Endometrium (tissue), 2 donors: ENCODE measurements at regions not wholly inside any gene's neighbourhood (a gene's known extent, or its start where the extent isn't known, plus 50 kb on each side); places are given as distances from the start of the nearest gene placed in this dataset.

ENCODE experiments used
- FAIRE-seq: peaks from 2 replicates; lab custom pipeline; 2012; peaks lifted over from hg19 to GRCh38; lab: Jason Lieb, UNC
- donor health status: control.
- donor health status: control.

GRCh38 chr13:68128297-68128915 is 898.3 kb upstream of the PCDH9 start:
- FAIRE-seq, result no peak

DNA sequence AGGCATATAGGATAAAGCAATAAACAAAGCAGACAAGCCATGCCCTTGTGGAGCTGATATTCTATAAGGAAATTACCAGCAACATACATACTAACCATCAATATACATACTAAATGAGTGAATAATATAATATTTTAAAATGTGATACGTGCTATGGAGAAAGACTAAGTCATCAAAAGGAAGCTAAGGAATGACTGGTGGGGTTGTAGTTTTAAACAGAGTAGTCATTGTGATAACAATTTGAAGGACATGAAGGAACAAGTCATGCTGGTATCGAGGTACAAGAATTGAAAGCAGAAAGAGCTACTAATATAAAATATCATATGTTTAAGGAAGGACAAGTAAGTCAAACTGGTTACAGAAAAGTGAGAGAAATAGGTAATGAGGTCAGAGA is 894.9 kb upstream of the PCDH9 start:
- no peak for FAIRE-seq

DNA sequence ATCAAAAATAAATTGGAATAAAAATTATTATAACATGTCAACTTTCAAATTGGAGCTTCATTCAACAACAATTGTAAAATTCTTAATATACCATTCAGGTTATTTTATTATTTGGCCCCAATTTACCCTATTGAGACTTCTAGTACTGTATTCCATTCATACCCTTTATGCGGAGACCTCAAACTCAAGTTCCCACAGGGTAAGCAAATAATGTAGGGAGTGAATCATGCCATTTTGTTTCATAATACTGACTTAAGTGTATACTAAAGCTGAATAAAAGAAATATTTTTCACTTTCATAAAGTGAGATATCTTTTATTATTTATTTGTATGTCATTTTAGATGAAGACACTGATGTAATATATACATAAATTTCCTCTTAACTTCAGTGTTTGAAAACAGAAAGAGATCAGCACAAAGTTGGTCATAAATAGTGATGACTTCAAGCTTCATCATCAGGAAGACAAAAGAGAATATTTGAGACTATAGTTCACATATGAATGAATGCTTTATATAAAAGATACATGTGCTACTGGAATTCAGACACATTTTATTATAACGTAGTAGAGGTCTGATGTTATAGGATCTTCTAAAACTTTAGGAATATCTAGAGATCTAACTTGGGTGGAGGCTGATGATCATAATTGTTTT is 894.4 kb upstream of the PCDH9 start:
- no peak for FAIRE-seq

GRCh38 chr13:68110178-68110768 is 880.1 kb upstream of the PCDH9 start:
- no peak for FAIRE-seq

DNA sequence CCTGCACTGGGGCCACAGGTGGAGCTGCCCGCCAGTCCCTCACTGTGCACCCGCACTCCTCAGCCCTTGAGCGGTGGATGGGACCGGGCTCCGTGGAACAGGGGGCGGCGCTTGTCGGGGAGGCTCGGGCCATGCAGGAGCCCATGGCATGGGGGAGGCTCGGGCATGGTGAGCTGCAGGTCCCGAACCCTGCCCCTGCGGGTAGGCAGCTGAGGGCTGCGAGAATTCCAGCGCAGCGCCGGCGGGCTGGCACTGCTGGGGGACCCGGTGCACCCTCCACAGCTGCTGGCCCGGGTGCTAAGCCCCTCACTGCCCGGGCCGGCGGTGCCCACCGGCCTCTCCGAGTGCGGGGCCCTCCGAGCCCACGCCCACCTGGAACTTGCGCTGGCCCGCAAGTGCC is 877.5 kb upstream of the PCDH9 start:
- no peak for FAIRE-seq

GRCh38 chr13:68099631-68100030 is 869.5 kb upstream of the PCDH9 start:
- no peak for FAIRE-seq

DNA sequence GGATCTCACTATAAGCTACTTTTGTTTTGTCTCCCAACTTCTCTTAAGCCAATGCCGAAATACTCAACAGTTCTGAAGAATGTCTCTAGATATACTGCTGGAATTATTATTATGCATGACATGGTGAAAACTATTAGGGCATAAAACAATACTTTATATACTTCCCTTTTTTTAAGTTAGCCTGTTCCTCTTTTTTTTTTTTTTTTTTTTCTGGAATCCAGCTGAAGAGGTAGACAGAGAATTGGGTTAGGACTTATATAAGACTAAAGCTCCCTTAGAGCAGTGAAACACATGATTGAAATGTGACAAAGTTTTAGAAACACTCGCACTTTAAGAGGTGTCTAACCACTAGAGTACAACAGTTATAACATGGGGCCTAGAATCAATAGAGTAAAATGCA is 850.9 kb upstream of the PCDH9 start:
- FAIRE-seq, result no peak

DNA sequence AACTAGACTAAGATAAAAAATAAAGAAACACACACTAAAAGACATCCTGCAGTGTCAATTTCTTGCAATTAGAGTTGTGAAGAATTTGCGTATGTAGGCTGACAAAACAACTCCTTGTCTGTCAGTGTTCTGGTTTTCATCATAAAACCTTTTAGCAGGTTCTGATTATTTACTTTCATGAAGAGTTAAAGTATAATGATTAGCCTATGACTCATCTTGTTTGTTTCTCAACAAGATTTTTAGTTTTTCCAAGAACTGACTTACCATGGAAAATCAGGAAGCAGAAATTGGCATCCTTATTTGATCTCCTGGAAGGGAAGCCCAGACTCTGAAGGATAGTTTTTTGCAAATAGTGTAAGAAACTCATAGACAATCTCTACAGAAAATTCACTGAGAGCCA is 848.7 kb upstream of the PCDH9 start:
- no peak for FAIRE-seq

DNA sequence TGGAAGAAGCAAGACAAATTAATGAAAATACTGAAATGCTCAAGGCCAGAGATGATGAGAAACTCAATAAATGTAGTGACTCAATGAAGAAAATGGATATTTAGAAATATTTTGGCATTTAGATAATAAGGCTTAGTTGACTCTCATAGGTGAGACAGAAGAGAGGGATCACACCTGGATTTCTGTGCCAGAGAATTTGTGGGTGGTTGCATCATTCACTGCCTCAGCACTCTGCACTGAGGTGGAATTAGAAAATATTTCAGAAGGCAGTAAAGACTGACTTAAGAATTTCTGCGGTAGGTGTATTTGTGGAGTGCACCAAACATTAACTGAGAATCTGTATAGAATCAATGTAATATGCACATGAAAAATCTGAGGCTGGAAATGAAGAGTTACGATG is 848.3 kb upstream of the PCDH9 start:
- no peak for FAIRE-seq

- FAIRE-seq, result no peak
Measured at GRCh38 chr13:68076046-68076445, 845.9 kb upstream of the PCDH9 start.

DNA sequence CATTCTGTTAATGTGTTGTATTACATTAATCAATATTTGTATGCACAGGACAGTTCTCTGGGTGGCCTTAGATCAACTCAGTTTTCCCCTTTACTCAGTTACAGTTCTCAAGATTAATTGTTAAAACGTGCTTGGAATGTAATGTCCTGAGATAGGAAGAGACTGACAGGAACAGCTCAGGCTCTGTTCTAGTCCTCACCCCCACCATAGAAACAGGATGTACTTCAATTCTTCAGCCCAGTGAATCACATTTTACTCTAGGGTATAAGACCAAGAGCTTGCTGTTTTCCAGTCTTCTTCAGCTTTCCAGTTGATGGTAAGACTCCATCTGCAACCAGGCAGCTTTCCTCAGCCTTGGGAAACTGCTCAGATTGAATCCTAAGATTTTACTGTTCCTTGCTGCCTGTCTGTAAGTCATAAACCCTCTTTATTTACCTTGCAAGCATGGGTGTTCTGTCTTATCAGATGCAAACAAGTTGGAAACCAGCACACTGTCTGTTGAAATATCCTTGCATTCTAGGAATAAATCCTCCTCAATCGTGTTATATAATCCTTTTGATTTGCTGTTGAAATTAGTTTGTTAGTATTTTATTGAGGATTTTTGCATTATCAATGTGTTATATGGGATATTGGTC is 836.9 kb upstream of the PCDH9 start:
- FAIRE-seq, result no peak

- FAIRE-seq, result no peak
Measured at GRCh38 chr13:68064001-68064770, 834.0 kb upstream of the PCDH9 start.

DNA sequence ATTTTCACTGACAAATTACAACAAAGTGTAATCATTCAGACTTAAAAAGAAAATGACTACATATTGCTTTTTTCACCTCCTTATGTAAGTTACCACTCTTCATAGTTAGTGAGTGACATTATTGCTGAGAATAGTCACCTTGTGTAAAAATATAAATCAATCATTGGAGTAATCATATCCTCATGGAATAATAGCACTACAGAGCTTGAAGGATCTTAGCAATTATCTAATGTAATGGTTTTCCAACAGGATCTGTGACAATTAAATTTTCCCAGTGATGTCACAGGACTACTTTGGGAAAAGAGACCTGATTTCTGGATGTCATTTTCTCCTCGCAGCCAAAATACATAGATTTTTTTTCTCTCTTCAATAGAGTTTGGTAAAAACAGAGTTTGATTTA is 833.0 kb upstream of the PCDH9 start:
- FAIRE-seq, result no peak

DNA sequence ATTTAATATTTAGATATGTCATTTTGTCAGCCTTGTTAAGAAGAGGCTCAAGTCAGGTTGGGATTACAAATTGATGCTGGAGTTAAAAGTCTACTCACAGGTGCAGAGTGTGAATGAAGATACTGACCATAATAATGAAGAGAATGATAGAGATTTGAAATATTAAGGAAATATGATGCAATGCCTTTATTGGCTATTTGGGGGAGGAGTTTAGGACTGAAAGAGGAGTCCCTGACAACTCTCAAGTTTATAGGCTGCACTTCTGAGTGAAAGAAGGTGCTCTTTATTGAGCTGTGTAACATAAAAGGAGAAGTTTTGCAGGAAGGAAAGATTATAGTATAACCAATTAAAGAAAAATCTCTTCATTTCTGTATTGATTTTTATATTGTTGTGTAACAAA is 827.7 kb upstream of the PCDH9 start:
- FAIRE-seq, result no peak

GRCh38 chr13:68056816-68057710 is 826.9 kb upstream of the PCDH9 start:
- no peak for FAIRE-seq

DNA sequence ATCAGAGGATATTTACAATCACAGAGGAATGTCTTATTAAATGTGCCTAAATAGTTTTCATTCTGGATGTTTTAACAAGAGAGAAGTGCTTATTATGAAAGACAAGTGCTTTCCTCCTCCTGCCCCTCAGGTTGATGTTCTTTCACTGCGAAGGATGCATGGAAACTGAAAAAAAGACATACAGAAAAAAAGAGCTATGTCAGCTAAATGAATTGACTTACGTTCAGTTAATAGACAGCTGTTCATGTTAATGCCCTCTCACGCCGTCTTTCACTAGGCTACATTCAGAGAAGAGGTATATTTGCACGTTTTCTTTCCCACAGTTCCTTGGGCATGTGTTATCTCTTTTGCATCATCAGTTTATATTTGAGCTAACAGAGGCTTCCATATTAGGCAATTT is 821.8 kb upstream of the PCDH9 start:
- no peak for FAIRE-seq

DNA sequence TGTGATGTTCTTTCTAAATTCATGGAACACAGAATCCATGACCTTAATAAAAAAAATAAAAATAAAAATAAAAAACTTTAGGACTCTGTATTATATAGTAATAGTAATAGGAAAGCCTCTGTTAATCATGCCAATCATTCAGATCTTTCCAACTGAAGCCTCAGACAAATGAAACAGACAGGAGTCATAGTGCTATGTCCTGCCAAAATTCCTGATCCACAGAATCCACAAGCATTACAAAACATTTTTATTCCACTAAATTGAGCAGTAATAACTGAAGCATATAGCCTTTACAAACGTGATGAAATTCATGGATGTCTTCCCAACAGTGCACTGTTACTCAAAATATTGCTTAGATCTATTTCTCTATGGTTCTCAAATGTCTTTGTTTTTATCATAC is 820.6 kb upstream of the PCDH9 start:
- FAIRE-seq, result no peak

DNA sequence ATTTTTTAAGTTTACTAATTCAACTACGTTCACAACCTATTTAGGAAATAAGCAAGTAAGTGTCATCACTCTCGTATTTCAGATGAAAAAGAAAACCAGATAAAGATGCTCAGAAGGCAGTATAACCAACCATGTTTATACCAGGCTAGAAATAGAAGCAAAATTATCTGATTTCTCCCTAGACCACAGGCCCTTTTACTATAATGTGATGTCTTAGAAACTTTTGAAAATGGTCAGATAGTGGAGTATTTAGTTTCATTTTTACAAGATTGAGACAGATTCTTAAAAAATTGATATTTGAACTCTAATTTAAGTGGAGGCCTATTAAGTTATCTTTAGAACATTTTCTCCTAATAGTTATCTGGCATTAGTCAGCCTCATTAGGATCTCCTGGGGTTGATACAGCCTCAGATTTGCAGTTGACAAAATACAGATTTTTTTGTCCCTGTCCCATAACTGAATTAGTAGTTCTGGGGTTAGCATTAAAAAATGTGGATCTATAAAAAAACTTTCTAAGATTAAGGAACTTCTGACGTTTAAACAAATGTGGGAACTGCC is 818.7 kb upstream of the PCDH9 start:
- no peak for FAIRE-seq

GRCh38 chr13:68047889-68048288 is 817.8 kb upstream of the PCDH9 start:
- FAIRE-seq, result no peak

DNA sequence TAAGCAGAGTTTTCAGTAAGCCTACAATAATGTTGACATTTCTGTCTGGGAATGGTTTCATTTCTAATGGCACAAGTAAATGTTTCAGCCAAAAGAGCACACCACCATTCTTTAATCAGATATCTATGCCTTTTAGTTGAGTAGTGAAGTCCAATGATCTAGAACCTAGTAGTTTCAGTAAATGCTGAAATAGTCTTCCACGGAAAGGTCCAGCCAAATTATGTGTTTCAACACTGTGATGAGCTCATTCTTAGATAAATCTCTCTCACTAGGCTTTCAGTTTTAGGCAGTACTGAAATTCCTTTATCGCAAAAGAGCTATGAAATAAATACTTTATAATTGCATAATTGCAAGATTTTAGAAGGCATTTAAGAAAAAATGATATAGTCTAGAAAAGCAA is 816.8 kb upstream of the PCDH9 start:
- FAIRE-seq, result no peak

- no peak for FAIRE-seq
Measured at GRCh38 chr13:68030152-68030809, 800.1 kb upstream of the PCDH9 start.
